Spleen (tissue), 7 donors: ENCODE measurements at regions not wholly inside any gene's neighbourhood (a gene's known extent, or its start where the extent isn't known, plus 50 kb on each side); places are given as distances from the start of the nearest gene placed in this dataset.

Experiments
- POLR2AphosphoS5 ChIP-seq, 3 donors: sonication (generic); formaldehyde crosslinking; IDR thresholded peaks; one replicate each; pipeline ENCODE4 v1.5.1; 2017; ENCODE audit warnings: antibody characterized with exemption in 3 of 3
- TF ChIP-seq, protein P1 (sequence below), 11 experiments: fragments of 200-600 bp in 7 of 11; fragments of 450-650 bp in 4 of 11; sonication (generic) in 4 of 11; IDR thresholded peaks in 8 of 11; conservative IDR thresholded peaks in 3 of 11; 1 replicate in 7 of 11; 2 replicates in 4 of 11; pipeline versions ENCODE4 v1.4.0 to v1.8.0; 2016 to 2021; ENCODE audit warnings: antibody characterized with exemption in 11 of 11, inconsistent platforms in 4 of 11, mild to moderate bottlenecking in 1 of 11
- donor health status: DM: no; HTN: no; CAD: no; lungs with moderate emphysema.
- donor health status: DM: no; HTN: no; CAD: no.
- donor health status: DM: no; HTN: no; CAD: no.

DNA sequence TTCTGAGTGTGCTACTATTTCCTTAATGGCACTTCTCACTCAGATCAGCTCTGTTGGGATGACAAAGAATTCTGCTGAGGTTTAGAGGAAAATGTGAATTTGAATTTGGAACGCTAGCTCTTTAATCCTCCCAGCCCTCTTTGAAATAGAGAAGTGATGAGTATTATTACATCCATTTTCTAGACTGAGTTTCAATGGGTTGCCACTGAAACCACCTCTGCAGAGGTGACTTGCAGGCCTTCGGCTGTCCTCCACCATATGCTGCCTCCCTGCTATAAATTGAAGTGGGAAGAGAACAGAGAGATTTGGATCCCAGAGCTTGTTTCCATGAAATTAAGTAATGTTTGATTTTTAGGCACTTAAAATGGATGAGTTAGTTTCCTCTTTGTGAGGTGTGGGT, 363.2 kb upstream of the SNX7 start:
- TF ChIP-seq, protein P1, sequence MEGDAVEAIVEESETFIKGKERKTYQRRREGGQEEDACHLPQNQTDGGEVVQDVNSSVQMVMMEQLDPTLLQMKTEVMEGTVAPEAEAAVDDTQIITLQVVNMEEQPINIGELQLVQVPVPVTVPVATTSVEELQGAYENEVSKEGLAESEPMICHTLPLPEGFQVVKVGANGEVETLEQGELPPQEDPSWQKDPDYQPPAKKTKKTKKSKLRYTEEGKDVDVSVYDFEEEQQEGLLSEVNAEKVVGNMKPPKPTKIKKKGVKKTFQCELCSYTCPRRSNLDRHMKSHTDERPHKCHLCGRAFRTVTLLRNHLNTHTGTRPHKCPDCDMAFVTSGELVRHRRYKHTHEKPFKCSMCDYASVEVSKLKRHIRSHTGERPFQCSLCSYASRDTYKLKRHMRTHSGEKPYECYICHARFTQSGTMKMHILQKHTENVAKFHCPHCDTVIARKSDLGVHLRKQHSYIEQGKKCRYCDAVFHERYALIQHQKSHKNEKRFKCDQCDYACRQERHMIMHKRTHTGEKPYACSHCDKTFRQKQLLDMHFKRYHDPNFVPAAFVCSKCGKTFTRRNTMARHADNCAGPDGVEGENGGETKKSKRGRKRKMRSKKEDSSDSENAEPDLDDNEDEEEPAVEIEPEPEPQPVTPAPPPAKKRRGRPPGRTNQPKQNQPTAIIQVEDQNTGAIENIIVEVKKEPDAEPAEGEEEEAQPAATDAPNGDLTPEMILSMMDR (IDR thresholded peaks at IDR 0.05 in 8 of 11, conservative IDR thresholded peaks at IDR 0.05 in 3 of 11): no peak
- no peak for TF ChIP-seq POLR2AphosphoS5 (IDR thresholded peaks at IDR 0.05)
